ENCODE measurements at regions not wholly inside any gene's neighbourhood (a gene's known extent, or its start where the extent isn't known, plus 50 kb on each side); places are given as distances from the start of the nearest gene placed in this dataset.
"Not testable (repeated sequence)": the region's sequence is repeated elsewhere in the genome, so short reads cannot be mapped to it uniquely, and the experiment has no call there.

DNA sequence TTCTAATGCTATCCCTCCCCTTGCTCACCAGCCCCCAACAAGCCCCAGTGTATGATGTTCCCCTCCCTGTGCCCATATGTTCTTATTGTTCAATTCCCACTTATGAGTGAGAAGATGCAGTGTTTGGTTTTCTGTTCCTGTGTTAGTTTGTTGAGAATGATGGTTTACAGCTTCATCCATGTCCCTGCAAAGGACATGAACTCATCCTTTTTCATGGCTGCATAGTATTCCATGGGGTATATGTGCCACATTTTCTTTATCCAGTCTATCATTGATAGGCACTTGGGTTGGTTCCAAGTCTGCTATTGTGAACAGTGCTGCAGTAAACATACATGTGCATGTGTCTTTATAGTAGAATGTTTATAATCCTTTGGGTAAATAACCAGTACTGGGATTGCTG lies 480.2 kb upstream of the PTCHD4 start:
- DNase-seq, result not testable (repeated sequence)

DNA sequence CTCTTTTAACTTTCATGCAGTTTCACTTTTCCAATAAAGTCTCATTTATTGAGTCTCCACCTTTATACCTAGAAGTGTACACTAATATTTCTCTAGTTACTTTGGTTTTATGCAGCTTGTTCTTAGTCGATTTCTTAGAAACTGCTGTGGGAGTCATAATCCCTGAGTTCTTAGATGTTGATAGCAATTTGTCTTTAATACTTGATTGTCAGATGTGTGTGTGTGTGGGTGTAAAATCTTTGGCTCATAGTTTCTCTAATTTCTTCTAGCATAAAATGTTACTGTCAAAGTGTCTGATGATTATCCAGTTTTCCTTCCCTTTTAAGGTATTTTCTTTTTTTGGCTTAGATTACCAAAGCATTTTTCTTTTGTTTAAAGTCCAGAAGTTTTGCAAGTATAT lies 473.8 kb upstream of the PTCHD4 start:
- no peak for DNase-seq

DNA sequence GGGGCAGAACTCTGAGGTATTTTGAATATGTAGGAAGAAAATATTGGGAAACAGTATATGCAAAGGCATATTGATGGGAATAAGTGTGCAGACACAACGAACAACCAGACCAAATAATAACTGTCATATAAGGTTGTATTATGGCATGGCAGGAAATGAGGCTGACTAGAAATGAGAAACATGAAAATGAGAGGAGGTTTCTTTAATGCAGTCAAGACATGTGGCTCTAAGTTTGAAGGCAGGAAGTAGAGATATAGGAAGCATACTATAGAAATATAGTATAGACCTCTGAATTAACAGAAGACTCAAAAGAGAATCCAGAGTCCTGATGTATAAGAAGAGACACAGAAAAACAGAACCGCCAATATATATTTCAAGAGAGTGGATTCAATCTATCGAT lies 459.7 kb upstream of the PTCHD4 start:
- DNase-seq, result no peak

DNA sequence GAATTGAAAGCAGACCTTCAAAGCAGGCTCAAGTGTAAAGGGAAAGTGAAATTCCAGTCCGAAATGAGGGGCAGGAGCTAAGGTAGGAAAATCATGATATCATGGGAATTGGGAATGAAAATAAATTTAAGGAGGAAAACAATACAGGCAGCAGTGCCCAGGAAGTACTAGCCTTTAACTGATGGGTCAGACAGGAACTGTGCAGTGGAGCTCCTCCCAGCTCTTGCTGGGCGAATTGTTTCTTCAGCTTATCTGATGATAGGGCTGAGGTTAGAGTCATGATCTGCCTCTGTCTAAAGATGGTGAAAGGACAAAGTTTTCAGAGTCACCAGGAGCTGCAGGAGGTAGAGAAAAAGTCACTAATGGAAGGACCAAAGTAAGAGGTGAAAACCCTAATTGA lies 457.9 kb upstream of the PTCHD4 start:
- no peak for DNase-seq

DNA sequence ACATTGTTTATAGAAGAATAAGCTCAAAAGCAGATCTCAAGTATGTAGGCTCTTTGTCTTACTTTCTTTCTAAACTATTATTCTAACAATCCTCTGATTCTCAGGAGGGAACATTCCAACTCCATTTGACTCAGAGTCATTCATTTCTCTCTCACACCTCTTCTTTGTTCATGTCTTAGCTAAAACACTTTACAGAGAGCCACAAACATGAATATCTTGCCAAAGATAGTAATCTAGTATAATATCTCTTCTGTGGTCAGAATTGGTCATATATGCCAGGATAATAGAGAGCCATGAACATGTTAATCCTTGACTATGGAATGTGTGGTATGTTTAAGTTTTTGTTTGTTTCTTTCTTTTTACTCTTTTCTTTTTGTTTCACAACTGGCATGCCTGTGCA lies 456.0 kb upstream of the PTCHD4 start:
- no peak for DNase-seq

DNA sequence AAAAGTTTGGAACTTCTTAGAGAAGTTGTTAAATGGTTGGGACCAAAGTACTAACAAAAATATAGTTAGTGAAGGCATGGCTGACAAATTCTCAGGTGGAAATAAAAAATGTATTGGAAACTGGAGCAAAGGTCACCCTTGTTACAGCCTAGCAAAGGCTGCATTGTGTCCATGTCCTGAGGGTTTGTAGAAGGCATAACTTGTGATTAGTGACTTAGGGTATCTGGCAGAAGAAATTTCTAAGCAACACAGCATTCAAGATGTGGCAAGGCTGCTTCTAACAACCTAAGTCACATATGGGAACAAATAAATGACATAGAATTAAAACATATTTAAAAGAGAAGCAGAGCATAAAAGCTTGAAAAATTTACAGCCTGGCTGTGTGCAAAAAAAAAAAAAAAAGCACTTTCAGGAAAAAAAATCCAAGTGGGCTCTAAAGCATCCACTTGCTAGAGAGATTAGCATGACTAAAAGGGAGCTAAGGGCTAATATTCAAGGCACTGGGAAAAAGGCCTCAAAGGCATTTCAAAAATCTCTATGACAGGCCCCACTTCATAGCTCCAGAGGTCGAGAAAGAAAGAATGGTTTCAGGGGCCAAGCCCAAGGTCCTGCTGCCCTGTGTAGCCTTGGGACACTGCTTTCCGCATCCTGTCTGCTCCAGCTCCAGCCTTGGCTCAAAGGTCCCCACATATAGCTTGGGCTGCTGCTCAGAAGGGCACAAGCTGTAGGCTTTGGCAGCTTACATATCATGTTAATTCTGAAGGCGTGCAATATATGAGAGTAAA lies 453.2 kb upstream of the PTCHD4 start:
- DNase-seq, result no peak

DNA sequence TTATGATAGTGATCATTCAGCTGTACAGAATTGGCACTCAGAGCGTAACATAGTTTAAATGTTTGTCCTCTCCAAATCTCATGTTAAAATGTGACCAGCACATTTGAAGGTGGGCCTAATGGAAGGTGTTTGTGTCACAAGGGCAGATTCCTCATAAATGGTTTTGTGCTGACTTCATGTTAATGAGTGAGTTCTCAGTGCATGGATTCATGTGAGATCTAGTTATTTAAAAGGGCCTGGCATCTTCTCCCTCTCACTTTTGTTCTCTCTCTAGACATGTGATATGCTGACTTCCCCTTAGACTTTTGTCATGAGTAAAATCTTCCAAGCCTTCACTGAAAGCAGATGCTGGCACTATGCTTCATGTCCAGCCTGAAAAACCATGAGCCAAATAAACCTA lies 452.4 kb upstream of the PTCHD4 start:
- no peak for DNase-seq

DNA sequence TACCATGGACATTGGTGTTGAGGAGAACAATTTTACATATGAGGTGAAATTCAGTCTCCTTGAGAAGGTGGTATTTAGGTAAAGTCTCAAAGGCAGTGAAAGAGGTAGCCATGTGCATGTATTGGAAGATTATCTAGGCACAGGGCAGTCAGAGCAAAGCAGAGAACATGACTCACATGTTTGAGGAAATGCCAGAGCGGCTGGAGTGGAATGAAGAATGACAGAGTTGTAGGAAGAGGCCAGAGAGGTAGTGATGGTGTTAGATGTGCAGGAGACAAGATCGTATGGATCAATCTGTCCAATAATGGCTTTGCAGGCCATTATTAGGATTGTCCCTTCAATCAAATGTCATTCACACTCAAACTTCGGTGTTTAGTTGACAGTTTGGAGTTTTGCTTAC lies 449.4 kb upstream of the PTCHD4 start:
- DNase-seq, result no peak

DNA sequence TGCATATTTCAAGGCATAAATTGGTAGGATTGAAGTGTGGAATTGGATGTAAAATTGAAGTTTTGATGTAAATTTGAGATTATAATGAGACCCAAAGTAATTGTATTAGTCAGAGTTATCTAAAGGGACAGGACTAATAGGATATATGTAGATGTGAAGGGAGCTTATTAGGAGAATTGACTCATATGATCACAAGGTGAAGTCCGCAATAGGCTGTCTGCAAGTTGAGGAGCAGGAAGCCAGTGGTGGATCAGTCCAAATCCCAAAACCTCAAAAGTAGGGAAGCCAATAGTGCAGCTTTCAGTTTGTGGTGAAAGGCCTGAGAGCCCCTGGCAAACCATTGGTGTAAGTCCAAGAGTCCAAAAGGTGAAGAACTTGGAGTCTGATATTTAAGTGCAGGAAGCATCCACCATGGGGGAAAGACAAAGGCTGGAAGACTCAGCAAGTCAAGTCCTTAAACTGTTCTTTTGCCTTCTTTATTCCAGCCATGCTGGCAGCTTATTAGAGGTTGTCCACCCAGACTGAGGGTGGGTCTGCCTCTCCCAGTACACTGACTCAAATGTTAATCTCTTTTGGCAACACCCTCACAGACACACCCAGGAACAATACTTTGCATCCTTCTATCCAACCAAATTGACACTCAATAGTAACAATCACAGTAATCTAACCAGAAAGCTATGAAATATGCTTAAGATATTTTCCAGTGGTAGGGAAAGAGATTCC lies 442.6 kb upstream of the PTCHD4 start:
- DNase-seq, result no peak

DNA sequence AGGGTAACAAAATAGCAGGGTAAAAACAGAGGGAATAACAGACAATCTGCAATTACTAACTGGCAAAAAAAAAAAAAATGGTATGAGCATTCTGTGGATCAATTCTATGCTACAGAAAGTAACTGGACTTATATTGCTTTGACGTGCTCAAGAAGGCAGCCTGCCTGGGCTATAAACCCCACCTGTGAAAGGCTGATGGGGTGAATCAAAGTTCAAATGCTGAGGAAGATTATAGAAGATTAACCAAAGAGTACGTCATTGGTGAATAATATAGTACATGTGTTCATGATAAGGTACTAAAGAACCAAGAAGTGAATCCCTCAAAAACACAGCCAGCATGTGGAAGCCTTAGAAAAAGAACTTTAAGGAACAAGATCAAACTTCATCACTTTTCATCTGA lies 441.9 kb upstream of the PTCHD4 start:
- no peak for DNase-seq

DNA sequence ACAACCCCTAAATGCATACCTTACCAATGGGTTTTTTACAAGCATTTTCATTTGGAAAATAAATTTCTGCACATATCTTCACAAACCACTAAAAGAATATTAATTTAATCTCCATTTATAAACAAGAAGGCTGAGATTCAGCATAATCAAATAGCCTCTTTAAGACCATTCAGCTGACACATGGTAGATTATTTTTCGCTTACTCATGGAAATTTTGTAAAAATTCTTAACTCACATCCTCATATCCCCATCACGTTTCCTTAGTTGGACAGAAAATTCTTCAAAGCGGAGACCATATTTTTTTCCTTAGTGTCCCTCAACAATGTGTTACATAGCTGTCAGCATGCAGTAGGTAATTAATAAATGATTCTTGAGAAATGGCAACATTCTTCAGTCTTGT lies 439.6 kb upstream of the PTCHD4 start:
- no peak for DNase-seq

DNA sequence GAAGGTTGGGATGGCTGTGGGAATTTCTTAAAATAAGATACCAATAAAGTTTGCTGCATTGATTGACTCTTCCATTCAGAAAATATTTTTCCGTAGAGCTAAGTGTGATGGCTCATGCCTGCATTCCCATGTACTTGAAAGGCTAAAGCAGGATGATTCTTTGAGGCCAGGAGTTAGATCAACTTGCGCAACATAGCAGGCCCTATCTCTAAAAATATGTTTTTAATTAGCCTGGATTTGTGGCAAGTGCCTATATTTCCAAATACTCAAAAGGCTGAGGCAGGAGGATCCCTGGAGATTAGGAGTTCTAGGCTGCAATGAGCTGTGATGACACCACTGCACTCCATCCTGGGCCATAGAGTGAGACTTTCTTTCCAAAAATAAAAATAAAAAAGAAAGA lies 431.2 kb upstream of the PTCHD4 start:
- no peak for DNase-seq

DNA sequence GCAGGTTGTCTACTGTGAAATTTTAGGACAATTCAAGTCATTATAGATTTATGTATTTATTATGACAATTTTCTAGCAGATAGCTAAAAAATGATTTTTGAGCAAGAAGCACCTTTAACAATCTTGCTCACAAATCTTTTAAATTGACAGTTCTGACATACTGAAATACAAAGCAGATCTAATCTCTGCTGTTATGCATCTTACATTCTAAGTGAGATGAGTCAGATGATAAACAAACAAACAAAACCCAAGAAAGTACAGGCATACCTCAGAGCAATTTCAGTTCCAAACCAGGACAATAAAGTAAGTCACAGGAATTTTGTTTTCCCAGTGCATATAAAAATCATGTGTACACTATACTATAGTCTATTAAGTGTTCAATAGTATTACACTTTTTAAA lies 430.7 kb upstream of the PTCHD4 start:
- DNase-seq, result no peak

DNA sequence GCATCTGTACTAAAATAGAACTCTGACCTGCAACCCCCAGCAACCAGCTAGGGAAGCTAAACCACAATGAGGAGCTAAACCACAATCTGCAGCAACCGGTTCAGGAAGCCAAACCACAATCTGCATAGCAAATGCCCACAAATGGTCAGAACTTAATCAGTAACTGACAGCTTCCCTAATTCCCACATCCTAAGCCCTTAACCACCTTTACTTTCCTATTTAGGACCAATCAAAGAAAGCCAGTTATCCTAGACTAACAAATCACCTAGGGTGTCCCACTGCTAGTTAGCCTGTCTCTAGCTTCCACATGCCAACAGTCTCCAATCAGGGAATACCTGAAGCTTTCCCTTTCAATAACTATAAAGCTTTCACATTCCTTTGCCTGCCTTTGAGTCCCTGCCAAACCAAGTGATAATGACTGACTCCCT lies 424.6 kb upstream of the PTCHD4 start:
- DNase-seq, result peak; percentile 69

DNA sequence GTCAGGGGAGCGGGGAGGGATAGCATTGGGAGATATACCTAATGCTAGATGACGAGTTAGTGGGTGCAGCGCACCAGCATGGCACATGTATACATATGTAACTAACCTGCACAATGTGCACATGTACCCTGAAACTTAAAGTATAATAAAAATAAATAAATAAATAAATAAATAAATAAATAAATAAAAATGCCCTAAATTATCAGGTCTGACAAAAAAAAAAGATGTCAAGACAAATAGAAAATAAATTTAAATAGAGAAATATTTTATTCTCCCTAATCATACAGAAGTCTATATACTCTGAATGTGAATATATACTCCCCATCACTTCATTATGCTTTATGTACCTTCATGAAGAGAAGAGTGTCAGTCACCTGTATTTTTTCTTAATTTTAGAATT lies 420.0 kb upstream of the PTCHD4 start:
- not testable (repeated sequence) for DNase-seq

DNA sequence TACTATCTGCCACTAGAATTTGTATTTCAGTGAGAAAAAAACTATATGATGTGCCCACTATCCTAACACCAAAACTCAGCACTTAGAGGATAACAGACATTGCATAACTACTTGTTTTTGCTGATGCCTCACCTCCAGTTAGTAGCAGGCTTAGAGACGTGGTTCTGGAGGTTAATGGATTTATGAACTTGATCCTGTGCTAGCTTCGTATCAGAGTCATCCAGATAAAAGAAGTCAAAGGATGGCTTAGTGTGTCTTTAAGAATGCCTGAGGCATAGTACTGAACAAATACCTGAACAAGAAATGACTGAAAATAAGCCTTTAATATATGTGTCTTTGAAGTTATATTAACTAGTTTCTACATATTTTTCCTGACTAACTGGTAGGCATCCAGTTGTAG lies 414.9 kb upstream of the PTCHD4 start:
- no peak for DNase-seq

DNA sequence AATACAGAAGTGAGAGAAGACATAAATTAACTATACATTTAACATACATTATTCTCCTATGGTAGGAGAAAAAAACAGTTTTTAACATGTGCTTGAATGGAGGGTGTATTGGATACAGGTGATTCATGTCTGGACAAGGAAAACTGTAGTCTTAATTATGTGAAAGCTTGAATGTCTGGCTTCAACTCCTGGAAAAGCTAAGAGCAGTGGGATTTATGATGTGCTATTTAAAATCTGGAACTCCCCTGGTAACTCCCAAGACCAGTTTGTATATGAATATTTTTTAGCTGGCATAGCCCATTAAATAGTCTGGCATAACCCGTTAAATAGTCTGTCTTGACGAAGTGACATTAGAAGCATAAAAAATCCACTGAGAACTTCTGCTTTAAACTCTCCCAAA lies 410.0 kb upstream of the PTCHD4 start:
- DNase-seq, result no peak

DNA sequence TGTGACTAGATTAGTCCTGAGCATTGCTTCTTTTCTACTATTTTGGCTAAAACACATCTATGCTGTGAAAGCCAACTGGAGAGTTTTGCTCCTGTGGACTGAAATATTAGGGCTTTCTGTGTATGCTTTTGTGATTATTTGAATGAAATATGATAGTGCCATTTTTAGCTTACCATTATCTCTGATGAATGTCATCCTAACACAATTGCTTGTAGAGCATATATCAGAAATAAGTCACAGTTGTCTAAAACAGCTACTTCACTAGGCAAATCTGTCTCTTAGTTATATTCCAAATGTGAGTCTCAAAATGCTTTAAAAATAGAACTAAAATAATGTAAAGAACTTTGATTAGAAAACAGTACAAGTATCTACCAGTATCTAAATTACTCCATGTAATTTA lies 401.4 kb upstream of the PTCHD4 start:
- no peak for DNase-seq

DNA sequence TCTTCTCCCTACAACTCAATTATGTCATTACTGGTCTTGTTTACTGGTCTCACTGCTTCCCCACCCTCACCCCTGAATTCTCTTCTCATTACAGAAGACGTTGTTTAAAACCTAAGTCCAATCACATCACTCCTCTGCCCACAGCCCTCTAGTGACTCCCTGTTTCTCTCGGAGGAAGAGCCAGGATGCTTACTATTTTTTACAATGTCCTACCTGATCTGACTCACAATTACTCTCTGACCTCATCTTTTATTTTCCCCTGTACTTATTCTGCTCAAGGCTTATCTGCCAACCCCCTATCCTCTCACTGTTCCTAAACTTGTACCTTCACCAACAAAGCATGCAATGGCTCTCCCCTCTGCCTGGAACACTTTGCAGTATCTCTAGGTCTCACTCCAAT lies 400.4 kb upstream of the PTCHD4 start:
- no peak for DNase-seq

DNA sequence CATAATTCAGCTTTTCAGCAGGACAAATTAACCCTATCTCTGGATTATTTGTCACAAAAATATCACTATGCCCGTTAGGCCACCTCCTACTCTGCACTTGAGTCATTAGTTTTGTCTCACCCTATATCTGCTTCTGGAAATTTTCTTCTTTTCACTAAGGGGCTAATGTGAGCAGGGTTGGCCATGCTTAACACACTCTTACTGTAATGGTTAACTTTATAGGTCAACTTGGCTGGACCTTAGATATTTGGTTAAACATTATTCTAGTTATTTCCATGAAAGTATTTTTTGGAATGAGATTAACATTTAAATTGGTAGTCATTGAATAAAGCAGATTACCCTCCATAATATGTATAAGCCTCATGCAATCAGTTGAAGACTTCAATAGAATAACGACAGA lies 394.6 kb upstream of the PTCHD4 start:
- DNase-seq, result no peak

DNA sequence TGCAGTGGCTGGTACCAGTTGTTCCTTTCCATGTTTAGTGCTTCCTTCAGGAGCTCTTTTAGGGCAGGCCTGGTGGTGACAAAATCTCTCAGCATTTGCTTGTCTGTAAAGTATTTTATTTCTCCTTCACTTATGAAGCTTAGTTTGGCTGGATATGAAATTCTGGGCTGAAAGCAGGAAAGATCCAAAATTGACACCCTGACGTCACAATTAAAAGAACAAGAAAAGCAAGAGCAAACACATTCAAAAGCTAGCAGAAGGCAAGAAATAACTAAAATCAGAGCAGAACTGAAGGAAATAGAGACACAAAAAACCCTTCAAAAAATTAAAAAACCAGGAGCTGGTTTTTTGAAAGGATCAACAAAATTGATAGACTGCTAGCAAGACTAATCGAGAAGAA lies 382.4 kb upstream of the PTCHD4 start:
- DNase-seq, result not testable (repeated sequence)

DNA sequence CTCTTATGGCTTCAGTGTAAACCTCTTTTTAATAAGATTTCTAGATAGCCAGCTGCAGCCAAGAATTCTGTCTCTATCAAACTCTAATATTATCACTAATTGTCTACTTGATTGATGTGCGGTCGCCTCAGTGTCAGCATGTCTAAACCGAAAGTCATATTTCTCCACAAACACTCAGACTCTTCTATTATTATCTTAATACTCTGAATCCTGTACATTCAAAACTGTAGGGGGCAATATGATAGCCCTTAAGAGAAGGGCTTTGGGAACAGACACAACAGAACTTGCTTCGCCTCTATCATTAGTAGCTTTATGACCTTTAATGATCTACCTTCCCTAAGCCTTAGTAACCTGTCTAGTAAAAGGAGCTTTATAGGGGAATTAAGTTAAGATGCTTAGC lies 379.7 kb upstream of the PTCHD4 start:
- DNase-seq, result no peak

DNA sequence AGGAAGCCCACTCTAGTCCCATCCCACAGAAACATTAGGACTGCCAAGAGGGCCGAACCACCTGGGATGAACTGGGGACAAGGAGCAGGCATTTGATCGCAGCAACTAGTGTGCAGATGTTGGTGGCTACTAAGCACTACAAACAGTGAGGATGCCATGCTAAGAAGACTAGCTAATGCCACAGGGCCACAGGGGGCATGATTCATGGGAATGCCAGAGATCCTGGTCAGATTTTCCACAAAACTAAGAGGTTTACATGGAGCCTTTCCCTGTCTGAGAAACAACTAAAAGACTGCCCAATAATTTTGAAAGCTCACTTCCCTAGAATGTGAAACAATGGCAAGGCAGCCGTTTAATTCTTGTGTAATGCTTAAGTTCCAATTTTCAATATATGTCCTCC lies 375.9 kb upstream of the PTCHD4 start:
- DNase-seq, result no peak

DNA sequence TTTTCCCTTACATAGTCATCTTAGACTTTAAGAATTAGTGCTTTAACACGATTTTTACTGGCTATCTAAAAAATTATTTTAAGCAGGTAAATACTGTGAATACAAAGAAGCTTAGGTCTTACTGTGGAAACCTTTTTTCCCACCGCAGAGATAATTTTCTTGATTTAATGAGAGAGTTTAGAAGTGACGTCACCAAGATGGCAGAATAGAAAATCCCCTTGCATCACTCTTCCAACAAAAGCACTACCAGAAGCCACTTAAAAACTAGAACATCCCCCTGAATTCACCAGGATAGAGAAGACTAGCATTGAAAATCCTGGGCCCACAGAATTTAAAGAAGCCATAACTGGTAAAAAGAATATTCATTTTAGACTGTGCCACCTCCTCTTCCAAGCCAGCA lies 375.4 kb upstream of the PTCHD4 start:
- no peak for DNase-seq

DNA sequence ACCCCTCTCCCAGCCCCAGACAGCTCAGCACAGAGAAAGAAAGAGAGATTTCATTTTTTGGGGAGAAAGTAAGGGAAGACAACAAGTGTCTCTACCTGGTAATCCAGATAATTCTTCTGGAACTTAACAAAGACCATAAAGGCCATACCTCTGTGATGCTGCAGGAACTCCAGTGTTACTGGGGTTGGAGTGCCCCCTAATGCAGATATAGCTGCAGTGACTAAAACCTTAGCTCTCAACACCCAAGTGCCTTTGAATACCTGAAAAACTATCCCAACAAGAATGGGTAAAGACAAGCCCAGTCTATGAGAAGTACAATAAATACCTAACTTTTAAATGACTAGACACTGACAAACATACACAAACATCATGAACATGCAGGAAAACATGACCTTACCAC lies 365.3 kb upstream of the PTCHD4 start:
- DNase-seq, result no peak
